ENCODE measurements at regions not wholly inside any gene's neighbourhood (a gene's known extent, or its start where the extent isn't known, plus 50 kb on each side); places are given as distances from the start of the nearest gene placed in this dataset.

- no TSS peak for BruUV-seq (replicated peaks)
- CTCF ChIA-PET, result no interaction called here
- Histone ChIP-seq H3K4me1 (ENCODE audit: insufficient read depth, low read length, poor library complexity, severe bottlenecking) (no peaks in the 10 kb centered on the region), H3K27me3 (replicated peaks; ENCODE audit: insufficient read depth, low read depth, low read length, poor library complexity) (no peaks in the 10 kb centered on the region), H3K36me3 (ENCODE audit: insufficient read depth, low read length, poor library complexity, severe bottlenecking) (no peaks in the 10 kb centered on the region), H3K9me3 (ENCODE audit: low read depth, low read length, poor library complexity, severe bottlenecking) (no peaks in the 10 kb centered on the region), H3K27ac (ENCODE audit: low read depth, low read length, poor library complexity, severe bottlenecking) (no peak overlapping the region), H3K4me3 (ENCODE audit: low read depth, low read length, poor library complexity, severe bottlenecking) (no peak overlapping the region)
- intact Hi-C loops (cut with micrococcal nuclease; ENCODE audit: unreplicated experiment), result no loop called here
- no peak for DNase-seq (ENCODE audit: low spot score)
- TF ChIP-seq EZH2 (IDR thresholded peaks at IDR 0.05; ENCODE audit: borderline replicate concordance, low read depth, low read length, poor library complexity, severe bottlenecking) (no peak), CTCF (conservative IDR thresholded peaks at IDR 0.05; ENCODE audit: low read depth, low read length) (no peak)
- POLR2A ChIA-PET (ENCODE audit: low non-redundant PET), result no interaction called here
Measured at GRCh38 chr3:66922058-66922457, 76.0 kb upstream of the KBTBD8 start.

- TF ChIP-seq CTCF (conservative IDR thresholded peaks at IDR 0.05; ENCODE audit: low read depth, low read length) (no peak), EZH2 (IDR thresholded peaks at IDR 0.05; ENCODE audit: borderline replicate concordance, low read depth, low read length, poor library complexity, severe bottlenecking) (no peak)
- ChIA-PET POLR2A (ENCODE audit: low non-redundant PET) (no interaction called here), CTCF (no interaction called here)
- Histone ChIP-seq H3K4me1 (ENCODE audit: insufficient read depth, low read length, poor library complexity, severe bottlenecking) (no peaks in the 10 kb centered on the region), H3K36me3 (ENCODE audit: insufficient read depth, low read length, poor library complexity, severe bottlenecking) (no peaks in the 10 kb centered on the region), H3K27me3 (replicated peaks; ENCODE audit: insufficient read depth, low read depth, low read length, poor library complexity) (peaks cover 7% of the 10 kb centered on the region), H3K9me3 (ENCODE audit: low read depth, low read length, poor library complexity, severe bottlenecking) (no peaks in the 10 kb centered on the region), H3K27ac (ENCODE audit: low read depth, low read length, poor library complexity, severe bottlenecking) (no peak overlapping the region), H3K4me3 (ENCODE audit: low read depth, low read length, poor library complexity, severe bottlenecking) (no peak overlapping the region)
- DNase-seq (ENCODE audit: low spot score), result no peak
- intact Hi-C loops (cut with micrococcal nuclease; ENCODE audit: unreplicated experiment), result no loop called here
- BruUV-seq (replicated peaks), result no TSS peak
Measured at GRCh38 chr3:66923969-66924368, 74.1 kb upstream of the KBTBD8 start.

GRCh38 chr3:66928252-66928651 is 69.9 kb upstream of the KBTBD8 start:
- no TSS peak for BruUV-seq (replicated peaks)
- Histone ChIP-seq H3K4me1 (ENCODE audit: insufficient read depth, low read length, poor library complexity, severe bottlenecking) (no peaks in the 10 kb centered on the region), H3K9me3 (ENCODE audit: low read depth, low read length, poor library complexity, severe bottlenecking) (no peaks in the 10 kb centered on the region), H3K27ac (ENCODE audit: low read depth, low read length, poor library complexity, severe bottlenecking) (no peak overlapping the region), H3K27me3 (replicated peaks; ENCODE audit: insufficient read depth, low read depth, low read length, poor library complexity) (peaks cover 27% of the 10 kb centered on the region), H3K36me3 (ENCODE audit: insufficient read depth, low read length, poor library complexity, severe bottlenecking) (no peaks in the 10 kb centered on the region), H3K4me3 (ENCODE audit: low read depth, low read length, poor library complexity, severe bottlenecking) (no peak overlapping the region)
- no peak for DNase-seq (ENCODE audit: low spot score)
- POLR2A ChIA-PET (ENCODE audit: low non-redundant PET), result no interaction called here
- intact Hi-C loops (cut with micrococcal nuclease; ENCODE audit: unreplicated experiment), result no loop called here
- TF ChIP-seq CTCF (conservative IDR thresholded peaks at IDR 0.05; ENCODE audit: low read depth, low read length) (no peak), EZH2 (IDR thresholded peaks at IDR 0.05; ENCODE audit: borderline replicate concordance, low read depth, low read length, poor library complexity, severe bottlenecking) (no peak)
- CTCF ChIA-PET, result no interaction called here
